WTC11 (cell line): ENCODE measurements at regions not wholly inside any gene's neighbourhood (a gene's known extent, or its start where the extent isn't known, plus 50 kb on each side); places are given as distances from the start of the nearest gene placed in this dataset.

Source experiments
- ATAC-seq: fragments of 200-7000 bp; cut with Tn5 transposase; 2 replicates; pipeline ENCODE4 v1.10.0; 2021; ENCODE audit warnings: mild to moderate bottlenecking, moderate library complexity
- CTCF ChIA-PET: fragments of 300-600 bp; sonication (Branson Sonifier 250); formaldehyde crosslinking; loops from one replicate; lab custom pipeline; 2021; ENCODE audit warnings: antibody characterized with exemption; lab: Charles Lee
- POLR2A ChIA-PET: fragments of 350-600 bp; sonication (Branson Sonifier 250); formaldehyde crosslinking; loops from one replicate; lab custom pipeline; 2021; ENCODE audit warnings: antibody characterized with exemption; lab: Charles Lee
- DNase-seq: peaks from one replicate; pipeline ENCODE4 v3.0.0; 2021; ENCODE audit warnings: low spot score
- H3K27ac Mint-ChIP-seq: 2 replicates; pipeline ENCODE4 v1.8.0; 2021; ENCODE audit warnings: mixed read lengths
- H3K27me3 Mint-ChIP-seq: 2 replicates; pipeline ENCODE4 v1.8.0; 2021; ENCODE audit warnings: low read depth, mild to moderate bottlenecking, moderate library complexity, mixed read lengths
- H3K36me3 Mint-ChIP-seq: 2 replicates; pipeline ENCODE4 v1.8.0; 2021; ENCODE audit warnings: mixed read lengths
- H3K4me1 Mint-ChIP-seq: 2 replicates; pipeline ENCODE4 v1.8.0; 2022; ENCODE audit warnings: mixed read lengths
- H3K4me3 Mint-ChIP-seq: 2 replicates; pipeline ENCODE4 v1.8.0; 2021; ENCODE audit warnings: mild to moderate bottlenecking, moderate library complexity, mixed read lengths
- H3K9me3 Mint-ChIP-seq: 2 replicates; pipeline ENCODE4 v1.8.0; 2021; ENCODE audit warnings: mixed read lengths
- ARID4B ChIP-seq: sonication (generic); formaldehyde crosslinking; IDR thresholded peaks from 2 replicates; pipeline ENCODE4 v1.8.0; 2023; ENCODE audit warnings: missing genetic modification reagents, mild to moderate bottlenecking, borderline replicate concordance
- ATF2 ChIP-seq: sonication (generic); formaldehyde crosslinking; IDR thresholded peaks from 2 replicates; pipeline ENCODE4 v1.8.1; 2022; ENCODE audit warnings: low read depth, missing genetic modification reagents, borderline replicate concordance
- ATF6 ChIP-seq: sonication (generic); formaldehyde crosslinking; IDR thresholded peaks from 2 replicates; pipeline ENCODE4 v1.8.1; 2023; ENCODE audit warnings: mild to moderate bottlenecking, missing genetic modification reagents
- FOXJ3 ChIP-seq: sonication (generic); formaldehyde crosslinking; IDR thresholded peaks from 2 replicates; pipeline ENCODE4 v1.9.0; 2021; ENCODE audit warnings: missing genetic modification reagents, mild to moderate bottlenecking, borderline replicate concordance
- GABPB1 ChIP-seq: sonication (generic); formaldehyde crosslinking; IDR thresholded peaks from 2 replicates; pipeline ENCODE4 v1.8.1; 2023; ENCODE audit warnings: mild to moderate bottlenecking, missing genetic modification reagents
- GRHL2 ChIP-seq: fragments of 250-450 bp; sonication (Bioruptor Pico); IDR thresholded peaks from 2 replicates; pipeline ENCODE4 v1.8.0; 2022; ENCODE audit warnings: mild to moderate bottlenecking, moderate library complexity; ENCODE audit not compliant: insufficient replicate concordance, severe bottlenecking
- JUN ChIP-seq: sonication (generic); formaldehyde crosslinking; IDR thresholded peaks from 2 replicates; pipeline ENCODE4 v1.8.0; 2023; ENCODE audit warnings: mild to moderate bottlenecking, missing genetic modification reagents
- MYBL2 ChIP-seq: sonication (generic); formaldehyde crosslinking; IDR thresholded peaks from 2 replicates; pipeline ENCODE4 v1.8.1; 2023; ENCODE audit warnings: mild to moderate bottlenecking, moderate library complexity, missing genetic modification reagents
- NR1H2 ChIP-seq: sonication (generic); formaldehyde crosslinking; IDR thresholded peaks from 2 replicates; pipeline ENCODE4 v1.9.0; 2021; ENCODE audit warnings: mild to moderate bottlenecking, moderate library complexity, missing genetic modification reagents
- PRRX2 ChIP-seq: fragments of 250-450 bp; sonication (Bioruptor Pico); IDR thresholded peaks from 2 replicates; pipeline ENCODE4 v1.8.0; 2021; ENCODE audit warnings: mild to moderate bottlenecking
- SMAD4 ChIP-seq: sonication (generic); formaldehyde crosslinking; IDR thresholded peaks from 2 replicates; pipeline ENCODE4 v1.8.0; 2022; ENCODE audit warnings: mild to moderate bottlenecking, missing genetic modification reagents
- ZBTB43 ChIP-seq: sonication (generic); formaldehyde crosslinking; IDR thresholded peaks from 2 replicates; pipeline ENCODE4 v1.8.1; 2023; ENCODE audit warnings: mild to moderate bottlenecking, missing genetic modification reagents
- ZMAT4 ChIP-seq: fragments of 250-450 bp; sonication (Bioruptor Pico); IDR thresholded peaks from 2 replicates; pipeline ENCODE4 v1.9.0; 2021; ENCODE audit warnings: mild to moderate bottlenecking
- ZNF317 ChIP-seq: sonication (generic); formaldehyde crosslinking; IDR thresholded peaks from 2 replicates; pipeline ENCODE4 v1.8.1; 2023; ENCODE audit warnings: low read depth, mild to moderate bottlenecking, moderate library complexity, missing genetic modification reagents, borderline replicate concordance
- ZNF396 ChIP-seq: fragments of 250-450 bp; sonication (Bioruptor Pico); IDR thresholded peaks from 2 replicates; pipeline ENCODE4 v1.8.0; 2021; ENCODE audit warnings: mild to moderate bottlenecking, moderate library complexity, borderline replicate concordance
- ZNF416 ChIP-seq: fragments of 250-450 bp; sonication (Bioruptor Pico); IDR thresholded peaks from 2 replicates; pipeline ENCODE4 v1.9.0; 2021; ENCODE audit warnings: mild to moderate bottlenecking, inconsistent platforms
- ZNF423 ChIP-seq: fragments of 250-450 bp; sonication (Bioruptor Pico); IDR thresholded peaks from 2 replicates; pipeline ENCODE4 v2.1.2; 2022; ENCODE audit warnings: mild to moderate bottlenecking, moderate library complexity
- ZNF512 ChIP-seq: sonication (generic); formaldehyde crosslinking; IDR thresholded peaks from 2 replicates; pipeline ENCODE4 v1.8.1; 2022; ENCODE audit warnings: missing genetic modification reagents, borderline replicate concordance
- ZNF671 ChIP-seq: fragments of 250-450 bp; sonication (Bioruptor Pico); IDR thresholded peaks from 2 replicates; pipeline ENCODE4 v1.8.0; 2021; ENCODE audit warnings: mild to moderate bottlenecking
- TF ChIP-seq, protein P1 (sequence below): fragments of 250-450 bp; sonication (Bioruptor Pico); IDR thresholded peaks from 2 replicates; pipeline ENCODE4 v1.8.0; 2021; ENCODE audit warnings: mild to moderate bottlenecking
- TF ChIP-seq, protein P2 (sequence below): fragments of 250-450 bp; sonication (Bioruptor Pico); IDR thresholded peaks from 2 replicates; pipeline ENCODE4 v2.1.2; 2022; ENCODE audit warnings: mild to moderate bottlenecking, moderate library complexity
- TF ChIP-seq, protein P3 (sequence below): sonication (generic); formaldehyde crosslinking; IDR thresholded peaks from 2 replicates; pipeline ENCODE4 v1.8.0; 2022; ENCODE audit warnings: mild to moderate bottlenecking, missing genetic modification reagents

DNA sequence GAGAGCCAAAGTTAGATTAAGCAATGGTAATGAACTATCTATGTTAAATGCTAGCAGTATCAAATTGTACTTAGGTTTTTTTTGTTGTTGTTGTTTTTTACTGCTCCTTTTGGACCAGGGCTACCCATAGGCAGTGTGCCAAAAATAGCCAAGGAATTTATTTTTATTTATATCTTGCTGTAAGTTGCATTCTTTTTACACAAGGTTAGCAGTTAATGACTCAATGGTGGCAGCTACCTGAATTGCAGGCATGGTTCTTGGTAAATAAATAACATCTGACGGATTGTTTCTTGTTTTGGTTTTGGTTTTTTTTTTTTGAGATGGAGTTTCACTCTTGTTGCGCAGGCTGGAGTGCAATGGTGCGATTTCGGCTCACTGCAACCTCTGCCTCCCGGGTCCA is 194.8 kb upstream of the TSC22D1 start (continued):
- TF ChIP-seq ARID4B (CRISPR knock-in tag): no peak
- TF ChIP-seq ZNF317 (CRISPR knock-in tag): no peak
- TF ChIP-seq ZNF396 (CRISPR knock-in tag): no peak
- TF ChIP-seq MYBL2 (CRISPR knock-in tag): no peak
- TF ChIP-seq, protein P1, sequence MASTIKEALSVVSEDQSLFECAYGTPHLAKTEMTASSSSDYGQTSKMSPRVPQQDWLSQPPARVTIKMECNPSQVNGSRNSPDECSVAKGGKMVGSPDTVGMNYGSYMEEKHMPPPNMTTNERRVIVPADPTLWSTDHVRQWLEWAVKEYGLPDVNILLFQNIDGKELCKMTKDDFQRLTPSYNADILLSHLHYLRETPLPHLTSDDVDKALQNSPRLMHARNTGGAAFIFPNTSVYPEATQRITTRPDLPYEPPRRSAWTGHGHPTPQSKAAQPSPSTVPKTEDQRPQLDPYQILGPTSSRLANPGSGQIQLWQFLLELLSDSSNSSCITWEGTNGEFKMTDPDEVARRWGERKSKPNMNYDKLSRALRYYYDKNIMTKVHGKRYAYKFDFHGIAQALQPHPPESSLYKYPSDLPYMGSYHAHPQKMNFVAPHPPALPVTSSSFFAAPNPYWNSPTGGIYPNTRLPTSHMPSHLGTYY (CRISPR knock-in tag): no peak
- no peak for TF ChIP-seq FOXJ3 (CRISPR knock-in tag)
- no peak for TF ChIP-seq SMAD4 (CRISPR knock-in tag)
- no peak for TF ChIP-seq GRHL2 (CRISPR knock-in tag)
- no peak for TF ChIP-seq ATF6 (CRISPR knock-in tag)
- TF ChIP-seq, protein P2, sequence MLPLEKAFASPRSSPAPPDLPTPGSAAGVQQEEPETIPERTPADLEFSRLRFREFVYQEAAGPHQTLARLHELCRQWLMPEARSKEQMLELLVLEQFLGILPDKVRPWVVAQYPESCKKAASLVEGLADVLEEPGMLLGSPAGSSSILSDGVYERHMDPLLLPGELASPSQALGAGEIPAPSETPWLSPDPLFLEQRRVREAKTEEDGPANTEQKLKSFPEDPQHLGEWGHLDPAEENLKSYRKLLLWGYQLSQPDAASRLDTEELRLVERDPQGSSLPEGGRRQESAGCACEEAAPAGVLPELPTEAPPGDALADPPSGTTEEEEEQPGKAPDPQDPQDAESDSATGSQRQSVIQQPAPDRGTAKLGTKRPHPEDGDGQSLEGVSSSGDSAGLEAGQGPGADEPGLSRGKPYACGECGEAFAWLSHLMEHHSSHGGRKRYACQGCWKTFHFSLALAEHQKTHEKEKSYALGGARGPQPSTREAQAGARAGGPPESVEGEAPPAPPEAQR (CRISPR knock-in tag): no peak
- TF ChIP-seq, all 79 proteins: peak for 0

DNA sequence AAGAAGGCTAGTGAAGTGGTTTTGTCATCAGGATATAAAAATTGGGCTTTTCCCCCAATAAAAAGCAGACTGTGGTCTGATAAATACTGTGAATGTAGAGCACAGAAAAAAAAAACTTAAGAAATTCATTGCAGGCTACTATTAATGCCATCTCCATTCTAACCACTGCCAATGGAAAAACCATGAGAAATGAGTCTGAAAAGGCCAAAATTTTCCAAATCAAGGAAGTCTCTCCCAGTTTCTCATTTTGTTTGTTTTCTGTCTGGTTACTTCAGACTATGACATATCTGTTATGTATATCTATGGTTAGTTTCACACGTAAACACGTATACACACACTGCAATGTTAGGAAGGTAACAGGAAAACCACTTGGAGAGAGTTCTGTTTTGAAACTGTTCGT is 193.6 kb upstream of the TSC22D1 start:
- no peak overlapping the region for H3K4me3 Mint-ChIP-seq
- POLR2A ChIA-PET: no interaction called here
- no peak overlapping the region for H3K27ac Mint-ChIP-seq
- no peaks in the 10 kb centered on the region for H3K36me3 Mint-ChIP-seq
- CTCF ChIA-PET: no interaction called here
- TF ChIP-seq, protein P3, sequence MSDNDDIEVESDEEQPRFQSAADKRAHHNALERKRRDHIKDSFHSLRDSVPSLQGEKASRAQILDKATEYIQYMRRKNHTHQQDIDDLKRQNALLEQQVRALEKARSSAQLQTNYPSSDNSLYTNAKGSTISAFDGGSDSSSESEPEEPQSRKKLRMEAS (CRISPR knock-in tag): no peak
- TF ChIP-seq NR1H2 (CRISPR knock-in tag) (no peak), ZNF317 (CRISPR knock-in tag) (no peak), GABPB1 (no peak), ZMAT4 (CRISPR knock-in tag) (no peak), ZNF423 (CRISPR knock-in tag) (no peak), ZNF512 (no peak), ATF2 (CRISPR knock-in tag) (no peak), ZBTB43 (CRISPR knock-in tag) (no peak), JUN (CRISPR knock-in tag) (no peak), ZNF416 (no peak), ZNF671 (no peak), PRRX2 (CRISPR knock-in tag) (no peak)
- no peaks in the 10 kb centered on the region for H3K27me3 Mint-ChIP-seq
- peaks cover 13% of the 10 kb centered on the region for H3K4me1 Mint-ChIP-seq
- no peak for DNase-seq
- no peak for ATAC-seq
- H3K9me3 Mint-ChIP-seq: no peaks in the 10 kb centered on the region
